WI38 (cell line): ENCODE measurements at regions not wholly inside any gene's neighbourhood (a gene's known extent, or its start where the extent isn't known, plus 50 kb on each side); places are given as distances from the start of the nearest gene placed in this dataset.

Experiments
- H3K4me3 ChIP-seq: 2 replicates; pipeline ENCODE4 v1.5.1; 2011; ENCODE audit warnings: low read depth, mild to moderate bottlenecking, control low read depth, low read length
- CTCF ChIP-seq: IDR thresholded peaks from 2 replicates; pipeline ENCODE4 v1.5.1; 2012; ENCODE audit warnings: low read depth, mild to moderate bottlenecking, control low read depth, low read length

GRCh38 chr1:87887100-87887499 lies 558.4 kb downstream of the LMO4 start:
- H3K4me3 ChIP-seq = no peak overlapping the region
- TF ChIP-seq CTCF = no peak

GRCh38 chr1:87888446-87888845 lies 559.8 kb downstream of the LMO4 start:
- no peak overlapping the region for H3K4me3 ChIP-seq
- TF ChIP-seq CTCF = no peak

- no peak for TF ChIP-seq CTCF
- no peak overlapping the region for H3K4me3 ChIP-seq
Measured at GRCh38 chr1:87894062-87894461, 565.4 kb downstream of the LMO4 start.

- no peak for TF ChIP-seq CTCF
- no peak overlapping the region for H3K4me3 ChIP-seq
Measured at GRCh38 chr1:87897481-87897880, 568.8 kb downstream of the LMO4 start.

GRCh38 chr1:87898431-87898830 lies 569.8 kb downstream of the LMO4 start:
- no peak for TF ChIP-seq CTCF
- no peak overlapping the region for H3K4me3 ChIP-seq

GRCh38 chr1:87899017-87899416 lies 570.3 kb downstream of the LMO4 start:
- H3K4me3 ChIP-seq = no peak overlapping the region
- TF ChIP-seq CTCF = no peak

- no peak overlapping the region for H3K4me3 ChIP-seq
- TF ChIP-seq CTCF = no peak
Measured at GRCh38 chr1:87899746-87900145, 571.1 kb downstream of the LMO4 start.
